ENCODE measurements at regions not wholly inside any gene's neighbourhood (a gene's known extent, or its start where the extent isn't known, plus 50 kb on each side); places are given as distances from the start of the nearest gene placed in this dataset.

DNA sequence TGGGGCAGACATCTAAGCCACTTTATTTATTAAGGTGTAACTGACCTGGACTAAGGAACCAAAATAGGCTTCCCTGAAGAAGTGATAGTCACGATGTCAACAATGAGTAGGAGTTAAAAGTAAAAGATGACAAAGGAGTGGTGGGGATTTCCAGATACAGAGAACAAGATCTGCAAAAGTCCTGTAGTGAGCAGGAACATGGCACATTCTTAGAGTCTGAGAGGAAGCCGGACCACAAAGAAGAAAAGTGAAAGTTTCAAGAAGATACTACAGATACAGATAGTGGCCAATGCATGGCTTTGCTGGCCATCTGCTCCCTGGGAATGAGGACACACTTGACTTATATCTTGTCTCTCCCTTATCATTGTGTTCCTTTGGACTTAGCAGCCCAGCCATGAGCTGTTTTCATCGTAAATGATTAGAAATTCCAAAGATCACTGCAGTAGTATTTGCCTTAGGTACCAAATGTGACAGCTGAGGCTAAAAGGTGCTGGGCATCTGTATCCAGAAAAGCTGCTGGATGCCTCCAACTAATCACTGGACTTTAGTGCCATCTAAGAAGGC, 302.4 kb upstream of the NR5A2 start:
- Histone ChIP-seq H3K27me3 (no peaks in the 10 kb centered on the region), H3K27ac (no peak overlapping the region), H3K9me3 (no peaks in the 10 kb centered on the region), H3K4me3 (no peak overlapping the region), H3K36me3 (replicated peaks in 1 of 2; ENCODE audit: insufficient read depth in 1 of 2, low read depth in 2 of 2) (no peaks in the 10 kb centered on the region), H3K4me1 (no peaks in the 10 kb centered on the region)
- ATAC-seq: no peak
- TF ChIP-seq, protein P1, sequence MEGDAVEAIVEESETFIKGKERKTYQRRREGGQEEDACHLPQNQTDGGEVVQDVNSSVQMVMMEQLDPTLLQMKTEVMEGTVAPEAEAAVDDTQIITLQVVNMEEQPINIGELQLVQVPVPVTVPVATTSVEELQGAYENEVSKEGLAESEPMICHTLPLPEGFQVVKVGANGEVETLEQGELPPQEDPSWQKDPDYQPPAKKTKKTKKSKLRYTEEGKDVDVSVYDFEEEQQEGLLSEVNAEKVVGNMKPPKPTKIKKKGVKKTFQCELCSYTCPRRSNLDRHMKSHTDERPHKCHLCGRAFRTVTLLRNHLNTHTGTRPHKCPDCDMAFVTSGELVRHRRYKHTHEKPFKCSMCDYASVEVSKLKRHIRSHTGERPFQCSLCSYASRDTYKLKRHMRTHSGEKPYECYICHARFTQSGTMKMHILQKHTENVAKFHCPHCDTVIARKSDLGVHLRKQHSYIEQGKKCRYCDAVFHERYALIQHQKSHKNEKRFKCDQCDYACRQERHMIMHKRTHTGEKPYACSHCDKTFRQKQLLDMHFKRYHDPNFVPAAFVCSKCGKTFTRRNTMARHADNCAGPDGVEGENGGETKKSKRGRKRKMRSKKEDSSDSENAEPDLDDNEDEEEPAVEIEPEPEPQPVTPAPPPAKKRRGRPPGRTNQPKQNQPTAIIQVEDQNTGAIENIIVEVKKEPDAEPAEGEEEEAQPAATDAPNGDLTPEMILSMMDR (IDR thresholded peaks at IDR 0.05): no peak
- no peak for TF ChIP-seq POLR2A (IDR thresholded peaks at IDR 0.05)
- no peak for DNase-seq
- intact Hi-C loops (cut with DNase I): no loop called here
- WGBS, 2 donors: 68 to 69% methylated on average over 3 of the region's 3 CpGs

- DNase-seq: no peak
- H3K4me1 ChIP-seq: no peaks in the 10 kb centered on the region
- no peak for ATAC-seq
- no peaks in the 10 kb centered on the region for H3K27me3 ChIP-seq
- TF ChIP-seq, protein P1 (IDR thresholded peaks at IDR 0.05): no peak
- no peak for TF ChIP-seq POLR2A (IDR thresholded peaks at IDR 0.05)
- H3K4me3 ChIP-seq: no peak overlapping the region
- H3K27ac ChIP-seq: no peak overlapping the region
- intact Hi-C loops (cut with DNase I): no loop called here
- no peaks in the 10 kb centered on the region for H3K36me3 ChIP-seq (replicated peaks in 1 of 2; ENCODE audit: insufficient read depth in 1 of 2, low read depth in 2 of 2)
- 87 to 92% methylated on average over 2 of the region's 2 CpGs for WGBS, 2 donors
- no peaks in the 10 kb centered on the region for H3K9me3 ChIP-seq
Measured at GRCh38 chr1:199727682-199728081, 299.8 kb upstream of the NR5A2 start.

GRCh38 chr1:199728345-199728744, 299.2 kb upstream of the NR5A2 start:
- Histone ChIP-seq H3K27ac (no peak overlapping the region), H3K4me1 (no peaks in the 10 kb centered on the region), H3K4me3 (no peak overlapping the region), H3K9me3 (no peaks in the 10 kb centered on the region), H3K36me3 (replicated peaks in 1 of 2; ENCODE audit: insufficient read depth in 1 of 2, low read depth in 2 of 2) (no peaks in the 10 kb centered on the region), H3K27me3 (no peaks in the 10 kb centered on the region)
- WGBS, 2 donors: 81 to 91% methylated on average over 2 of the region's 2 CpGs
- DNase-seq: no peak
- TF ChIP-seq, protein P1 (IDR thresholded peaks at IDR 0.05): no peak
- TF ChIP-seq POLR2A (IDR thresholded peaks at IDR 0.05): no peak
- intact Hi-C loops (cut with DNase I): no loop called here
- ATAC-seq: no peak

DNA sequence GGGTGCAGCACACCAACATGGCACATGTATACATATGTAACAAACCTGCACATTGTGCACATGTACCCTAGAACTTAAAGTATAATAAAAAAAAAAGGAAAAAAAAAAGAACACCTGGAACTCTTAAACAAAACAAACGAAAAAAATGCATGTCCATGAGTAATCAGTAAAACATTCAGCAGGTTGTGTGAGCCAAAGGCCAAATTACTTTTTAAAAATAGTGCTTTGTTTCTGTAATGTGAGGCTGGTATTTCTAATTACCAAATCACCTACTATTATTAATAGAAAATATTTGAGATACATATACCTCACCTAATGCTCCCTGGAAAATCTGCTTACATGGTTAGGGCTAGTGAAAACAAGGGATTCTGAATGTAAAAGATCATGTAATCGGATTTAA, 294.4 kb upstream of the NR5A2 start:
- no peak overlapping the region for H3K4me3 ChIP-seq
- H3K9me3 ChIP-seq: no peaks in the 10 kb centered on the region
- 45 to 53% methylated on average over 2 of the region's 2 CpGs for WGBS, 2 donors
- intact Hi-C loops (cut with DNase I): no loop called here
- H3K36me3 ChIP-seq (replicated peaks in 1 of 2; ENCODE audit: insufficient read depth in 1 of 2, low read depth in 2 of 2): no peaks in the 10 kb centered on the region
- H3K27ac ChIP-seq: no peak overlapping the region
- no peaks in the 10 kb centered on the region for H3K4me1 ChIP-seq
- H3K27me3 ChIP-seq: no peaks in the 10 kb centered on the region
- DNase-seq (no peak), ATAC-seq (no peak)
- TF ChIP-seq, protein P1 (IDR thresholded peaks at IDR 0.05): no peak
- no peak for TF ChIP-seq POLR2A (IDR thresholded peaks at IDR 0.05)

- Histone ChIP-seq H3K27ac (no peak overlapping the region), H3K9me3 (no peaks in the 10 kb centered on the region), H3K4me1 (no peaks in the 10 kb centered on the region), H3K27me3 (no peaks in the 10 kb centered on the region), H3K4me3 (no peak overlapping the region), H3K36me3 (replicated peaks in 1 of 2; ENCODE audit: insufficient read depth in 1 of 2, low read depth in 2 of 2) (no peaks in the 10 kb centered on the region)
- no peak for TF ChIP-seq POLR2A (IDR thresholded peaks at IDR 0.05)
- TF ChIP-seq, protein P1 (IDR thresholded peaks at IDR 0.05): no peak
- intact Hi-C loops (cut with DNase I): no loop called here
- 47 to 51% methylated on average over 5 of the region's 5 CpGs for WGBS, 2 donors
- DNase-seq: no peak
- no peak for ATAC-seq
Measured at GRCh38 chr1:199734186-199734585, 293.3 kb upstream of the NR5A2 start.
